Uterus (tissue), 2 donors: ENCODE measurements at regions not wholly inside any gene's neighbourhood (a gene's known extent, or its start where the extent isn't known, plus 50 kb on each side); places are given as distances from the start of the nearest gene placed in this dataset.

Experiments used
- POLR2A ChIP-seq, 2 donors: fragments of 450-650 bp; IDR thresholded peaks; one replicate each; pipeline ENCODE4 v1.6.1; 2016; ENCODE audit warnings: antibody characterized with exemption in 2 of 2, mild to moderate bottlenecking in 1 of 2, moderate library complexity in 1 of 2
- TF ChIP-seq, protein P1 (sequence below), 4 experiments: fragments of 200-600 bp in 2 of 4; fragments of 450-650 bp in 2 of 4; sonication (generic) in 2 of 4; IDR thresholded peaks; one replicate each; pipeline ENCODE4 v1.5.1; 2016 to 2019; ENCODE audit warnings: antibody characterized with exemption in 4 of 4, mild to moderate bottlenecking in 2 of 4, moderate library complexity in 1 of 4

DNA sequence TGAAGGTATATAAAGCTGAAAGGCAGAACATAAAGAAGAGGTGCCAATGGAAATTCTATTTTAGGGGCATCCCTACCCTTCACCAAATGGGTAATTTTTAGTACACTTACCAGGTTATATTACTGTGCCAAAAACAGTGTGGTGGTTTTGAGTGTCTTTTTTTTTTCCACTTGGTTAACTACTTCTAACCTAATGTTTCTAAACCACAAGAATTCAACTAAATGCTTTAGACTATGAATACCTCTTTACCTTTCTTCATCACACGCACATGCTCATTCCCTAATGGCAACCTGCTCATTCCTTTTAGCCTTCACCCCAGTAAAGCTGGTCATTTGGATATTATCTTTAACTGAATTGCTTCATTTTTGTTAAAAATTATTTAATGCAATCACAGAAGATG, 215.6 kb downstream of the PIK3R1 start:
- TF ChIP-seq, protein P1, sequence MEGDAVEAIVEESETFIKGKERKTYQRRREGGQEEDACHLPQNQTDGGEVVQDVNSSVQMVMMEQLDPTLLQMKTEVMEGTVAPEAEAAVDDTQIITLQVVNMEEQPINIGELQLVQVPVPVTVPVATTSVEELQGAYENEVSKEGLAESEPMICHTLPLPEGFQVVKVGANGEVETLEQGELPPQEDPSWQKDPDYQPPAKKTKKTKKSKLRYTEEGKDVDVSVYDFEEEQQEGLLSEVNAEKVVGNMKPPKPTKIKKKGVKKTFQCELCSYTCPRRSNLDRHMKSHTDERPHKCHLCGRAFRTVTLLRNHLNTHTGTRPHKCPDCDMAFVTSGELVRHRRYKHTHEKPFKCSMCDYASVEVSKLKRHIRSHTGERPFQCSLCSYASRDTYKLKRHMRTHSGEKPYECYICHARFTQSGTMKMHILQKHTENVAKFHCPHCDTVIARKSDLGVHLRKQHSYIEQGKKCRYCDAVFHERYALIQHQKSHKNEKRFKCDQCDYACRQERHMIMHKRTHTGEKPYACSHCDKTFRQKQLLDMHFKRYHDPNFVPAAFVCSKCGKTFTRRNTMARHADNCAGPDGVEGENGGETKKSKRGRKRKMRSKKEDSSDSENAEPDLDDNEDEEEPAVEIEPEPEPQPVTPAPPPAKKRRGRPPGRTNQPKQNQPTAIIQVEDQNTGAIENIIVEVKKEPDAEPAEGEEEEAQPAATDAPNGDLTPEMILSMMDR (IDR thresholded peaks at IDR 0.05), result no peak
- no peak for TF ChIP-seq POLR2A (IDR thresholded peaks at IDR 0.05)
